ENCODE measurements at regions not wholly inside any gene's neighbourhood (a gene's known extent, or its start where the extent isn't known, plus 50 kb on each side); places are given as distances from the start of the nearest gene placed in this dataset.

DNA sequence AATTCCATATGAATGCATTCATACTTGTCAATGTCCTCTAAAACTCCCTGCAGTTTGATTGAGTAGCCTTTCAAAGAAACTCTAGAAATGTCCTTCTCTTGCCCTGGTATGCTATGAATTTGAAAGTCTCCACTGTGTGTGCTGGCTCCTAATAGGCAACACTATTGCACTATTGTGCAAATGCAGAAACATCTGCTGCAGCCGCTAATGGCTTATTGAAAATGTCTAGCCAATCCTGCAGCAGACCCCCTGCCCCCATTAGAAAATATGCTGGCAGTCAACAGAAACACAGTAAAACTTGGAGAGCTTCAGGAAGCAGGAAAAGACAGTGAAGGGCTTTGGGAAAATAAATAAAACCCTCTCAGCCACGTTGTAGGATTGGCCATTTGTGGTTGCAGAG, 87.3 kb upstream of the GRAMD2B start:
- no peak for ATAC-seq
- H3K4me1 ChIP-seq, result no peaks in the 10 kb centered on the region
- H3K4me3 ChIP-seq, result no peak overlapping the region
- no peaks in the 10 kb centered on the region for H3K9me3 ChIP-seq
- H3K27ac ChIP-seq, result no peak overlapping the region
- H3K36me3 ChIP-seq, result no peaks in the 10 kb centered on the region
- intact Hi-C loops (cut with DNase I; ENCODE audit: low total_unique reads) (no loop called here), in situ Hi-C loops (cut with MboI; ENCODE audit: low sequenced_read_pairs in 4 of 4) (no loop called here)
- H3K27me3 ChIP-seq, result no peaks in the 10 kb centered on the region
- TF ChIP-seq POLR2A (IDR thresholded peaks at IDR 0.05) (no peak), CTCF (IDR thresholded peaks at IDR 0.05 in 4 of 5, conservative IDR thresholded peaks at IDR 0.05 in 1 of 5) (no peak)
- no peak for DNase-seq

- no peak overlapping the region for H3K27ac ChIP-seq
- no peaks in the 10 kb centered on the region for H3K36me3 ChIP-seq
- in situ Hi-C loops (cut with MboI; ENCODE audit: low sequenced_read_pairs in 4 of 4), result no loop called here
- no peak for ATAC-seq
- no peak for DNase-seq
- intact Hi-C loops (cut with DNase I; ENCODE audit: low total_unique reads), result loop anchor here (1.0 to 2.0 kb wide), 2 partner anchors 201 to 262 kb away; partner anchors contain the start of gene PHAX
- H3K4me1 ChIP-seq, result no peaks in the 10 kb centered on the region
- no peaks in the 10 kb centered on the region for H3K27me3 ChIP-seq
- H3K4me3 ChIP-seq, result no peak overlapping the region
- no peaks in the 10 kb centered on the region for H3K9me3 ChIP-seq
- TF ChIP-seq POLR2A (IDR thresholded peaks at IDR 0.05) (no peak), CTCF (IDR thresholded peaks at IDR 0.05 in 4 of 5, conservative IDR thresholded peaks at IDR 0.05 in 1 of 5) (no peak)
Observed at GRCh38 chr5:126338635-126339034, 84.6 kb upstream of the GRAMD2B start.

- DNase-seq, result peak in 1 of 2 donors; percentile 15
- ATAC-seq, result no peak
- Histone ChIP-seq H3K9me3 (no peaks in the 10 kb centered on the region), H3K4me1 (no peaks in the 10 kb centered on the region), H3K36me3 (no peaks in the 10 kb centered on the region), H3K4me3 (no peak overlapping the region), H3K27me3 (no peaks in the 10 kb centered on the region), H3K27ac (no peak overlapping the region)
- TF ChIP-seq POLR2A (IDR thresholded peaks at IDR 0.05), result no peak
- TF ChIP-seq CTCF (IDR thresholded peaks at IDR 0.05 in 4 of 5, conservative IDR thresholded peaks at IDR 0.05 in 1 of 5), result peak; percentile 69 to 88 (median 78)
- intact Hi-C loops (cut with DNase I; ENCODE audit: low total_unique reads) (loop anchor here (1.0 to 2.0 kb wide), 2 partner anchors 200 to 261 kb away; partner anchors contain the start of gene PHAX), in situ Hi-C loops (cut with MboI; ENCODE audit: low sequenced_read_pairs in 4 of 4) (no loop called here)
Observed at GRCh38 chr5:126339215-126339805, 83.9 kb upstream of the GRAMD2B start.

DNA sequence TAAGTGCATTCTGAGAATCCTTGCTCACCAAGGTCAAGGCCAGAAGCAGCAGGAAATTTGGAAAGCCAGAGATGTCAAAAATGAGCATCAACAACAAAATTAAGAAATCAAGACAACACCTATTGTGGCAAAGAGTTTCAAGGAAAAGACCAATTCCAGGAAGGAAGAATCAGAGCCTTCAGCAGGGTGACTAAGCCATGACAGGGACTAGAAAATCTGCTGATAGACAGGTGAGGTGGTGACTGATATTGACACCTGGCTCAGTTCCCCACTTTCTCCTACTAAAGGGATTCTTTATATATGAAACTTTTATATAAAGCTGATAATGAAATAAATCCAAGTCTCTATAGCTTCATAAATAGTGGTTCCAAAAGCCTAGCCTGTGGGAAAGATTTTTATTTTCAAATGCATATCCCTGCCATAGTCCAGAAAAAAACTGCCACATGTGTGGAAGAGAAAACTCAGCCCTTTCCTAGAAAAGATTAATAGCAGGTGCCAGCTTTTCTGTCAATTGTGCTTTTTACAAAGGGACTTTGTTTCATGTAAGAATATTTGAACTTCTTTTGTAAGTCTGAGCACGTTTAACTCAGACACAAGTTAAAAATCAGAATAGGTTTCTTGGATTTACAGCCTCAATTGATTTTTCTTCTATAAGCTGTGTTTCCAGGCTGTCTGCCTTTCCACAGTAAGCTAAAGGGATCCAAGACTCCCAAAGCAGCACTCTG, 81.1 kb upstream of the GRAMD2B start:
- H3K9me3 ChIP-seq, result no peaks in the 10 kb centered on the region
- H3K36me3 ChIP-seq, result no peaks in the 10 kb centered on the region
- H3K4me1 ChIP-seq, result no peaks in the 10 kb centered on the region
- TF ChIP-seq POLR2A (IDR thresholded peaks at IDR 0.05), result no peak
- TF ChIP-seq CTCF (IDR thresholded peaks at IDR 0.05 in 4 of 5, conservative IDR thresholded peaks at IDR 0.05 in 1 of 5), result no peak
- in situ Hi-C loops (cut with MboI; ENCODE audit: low sequenced_read_pairs in 4 of 4), result no loop called here
- H3K4me3 ChIP-seq, result no peak overlapping the region
- H3K27me3 ChIP-seq, result no peaks in the 10 kb centered on the region
- intact Hi-C loops (cut with DNase I; ENCODE audit: low total_unique reads), result no loop called here
- H3K27ac ChIP-seq, result no peak overlapping the region
- no peak for ATAC-seq
- DNase-seq, result no peak

All from gastrocnemius medialis (tissue), 4 donors.